Dermis microvascular lymphatic vessel endothelial cell (primary cell): ENCODE measurements at regions not wholly inside any gene's neighbourhood (a gene's known extent, or its start where the extent isn't known, plus 50 kb on each side); places are given as distances from the start of the nearest gene placed in this dataset.

Experiments
- DNase-seq, 2 donors: peaks; one replicate each; pipeline versions ENCODE4 v3.0.0 to v3.0.0-alpha.2; 2010; ENCODE audit warnings: low read depth in 2 of 2

GRCh38 chr3:22885574-22886341 lies 317.4 kb upstream of the UBE2E2 start:
- no peak for DNase-seq

DNA sequence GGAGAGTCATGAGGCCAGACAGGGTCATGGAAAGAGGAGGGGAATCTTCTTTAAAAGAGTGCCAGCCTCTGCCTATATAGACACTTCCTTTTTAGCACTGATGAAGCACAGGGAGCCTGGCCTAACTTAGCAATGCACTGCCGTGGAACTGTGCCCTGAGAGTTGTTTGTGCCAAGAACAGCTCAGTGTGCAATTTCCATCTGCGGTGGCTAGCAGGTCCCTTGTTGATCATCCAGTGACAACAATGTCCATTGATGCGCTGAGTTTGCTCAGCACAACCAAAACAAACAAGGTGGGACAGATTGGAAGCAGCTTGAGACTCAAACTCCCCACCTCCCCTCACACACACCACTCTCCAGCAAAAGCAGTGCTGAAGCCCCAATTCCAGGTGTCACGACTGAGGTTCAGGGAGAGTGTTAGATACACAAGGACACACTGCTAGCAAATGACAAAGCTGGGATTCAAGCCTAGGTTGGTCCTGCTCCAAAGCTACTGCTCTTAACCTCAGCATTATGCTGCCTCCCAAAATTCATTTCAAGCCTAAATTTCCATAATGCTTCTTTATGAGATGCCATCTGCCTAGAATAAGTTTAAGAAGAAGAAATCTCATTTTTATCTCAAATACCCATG lies 316.6 kb upstream of the UBE2E2 start:
- DNase-seq, result peak in 1 of 2 donors; percentile 7

- DNase-seq, result peak; percentile 24 to 30
Measured at GRCh38 chr3:22887664-22888291, 315.3 kb upstream of the UBE2E2 start.

GRCh38 chr3:22893101-22893500 lies 310.0 kb upstream of the UBE2E2 start:
- DNase-seq, result no peak

DNA sequence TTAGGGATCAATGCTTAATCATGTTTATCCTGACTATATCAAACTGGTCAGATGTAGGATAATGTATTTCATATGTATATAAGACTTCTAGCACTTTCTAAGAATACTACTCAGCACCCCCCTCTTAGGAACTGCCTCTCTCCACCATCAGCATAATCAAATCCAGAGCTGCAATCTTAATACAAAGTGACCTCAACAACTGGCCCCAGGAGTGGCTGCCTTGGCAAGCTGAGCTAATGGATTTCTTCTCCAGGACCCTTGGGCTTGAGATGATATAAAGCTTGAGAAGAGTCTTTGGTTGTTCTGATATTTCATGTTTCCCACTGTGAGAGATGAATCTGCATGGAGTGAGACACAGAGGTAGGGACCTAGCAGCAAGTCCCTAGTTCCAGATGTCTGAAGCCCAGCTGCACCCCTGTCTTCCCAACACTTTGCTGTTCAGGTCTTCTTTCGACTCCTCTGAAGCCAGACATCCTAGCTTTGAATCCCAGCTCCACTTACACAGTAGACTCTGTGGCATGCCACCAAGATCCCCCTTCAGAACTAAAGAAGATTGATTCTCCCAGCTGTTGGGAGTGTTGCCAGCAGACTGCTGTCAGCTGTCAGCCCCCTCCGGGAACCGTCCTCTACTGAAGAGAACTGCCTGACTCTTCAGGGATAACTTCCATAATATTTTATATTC lies 309.3 kb upstream of the UBE2E2 start:
- no peak for DNase-seq

DNA sequence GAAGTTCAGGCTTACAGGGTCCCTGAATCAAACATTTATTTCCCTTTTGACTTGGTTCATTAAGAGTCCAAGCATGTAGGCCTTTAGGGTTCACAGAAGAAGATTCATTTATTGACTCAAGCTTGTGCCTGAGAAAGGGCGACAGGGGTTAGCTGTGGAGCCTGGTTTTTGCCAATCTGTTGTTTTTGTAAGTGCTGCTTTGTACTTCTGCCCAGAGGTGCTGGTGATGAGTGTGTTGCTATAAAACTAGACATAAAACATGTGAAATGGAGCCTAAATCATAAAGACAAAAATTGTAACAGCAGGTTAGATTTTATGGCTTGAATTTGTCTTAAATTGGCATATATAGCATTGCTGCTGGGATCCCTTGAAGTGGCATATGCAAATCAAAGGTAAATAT lies 308.3 kb upstream of the UBE2E2 start:
- no peak for DNase-seq

DNA sequence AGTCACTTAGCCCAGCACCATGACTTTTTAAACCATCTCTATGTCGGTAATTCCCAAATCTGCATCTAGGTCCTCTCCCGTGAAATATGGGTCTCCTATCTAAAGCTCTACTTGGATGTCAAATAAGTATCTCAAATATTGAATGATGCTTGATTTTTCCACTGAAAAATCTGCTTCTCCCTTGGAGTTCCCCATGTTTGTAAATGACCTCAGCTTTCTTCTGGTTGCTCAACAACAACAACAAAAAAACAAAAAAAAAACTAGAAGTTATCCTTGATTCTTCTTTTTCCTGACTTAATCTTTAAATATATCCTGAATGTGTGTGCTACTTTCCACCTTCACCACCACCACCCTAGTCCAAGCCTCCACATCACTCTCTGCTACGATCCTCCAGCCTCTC lies 307.5 kb upstream of the UBE2E2 start:
- no peak for DNase-seq

GRCh38 chr3:22898558-22898957 lies 304.6 kb upstream of the UBE2E2 start:
- no peak for DNase-seq

DNA sequence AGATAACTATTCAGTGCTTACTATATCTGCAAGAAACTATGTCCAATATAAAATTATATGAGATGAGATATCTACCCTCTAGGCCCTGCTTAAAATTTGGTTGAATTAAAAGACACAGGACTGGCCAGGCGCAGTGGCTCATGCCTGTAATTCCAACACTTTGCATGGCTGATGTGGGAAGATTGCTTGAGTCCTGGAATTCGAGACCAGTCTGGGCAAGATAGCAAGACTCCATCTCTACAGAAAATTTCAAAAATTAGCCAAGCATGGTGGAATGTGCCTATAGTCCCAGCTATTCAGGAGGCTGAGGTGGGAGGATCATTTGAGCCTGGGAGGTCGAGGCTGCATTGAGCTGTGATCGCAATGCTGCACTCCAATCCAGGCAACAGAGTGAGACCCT lies 303.7 kb upstream of the UBE2E2 start:
- no peak for DNase-seq

DNA sequence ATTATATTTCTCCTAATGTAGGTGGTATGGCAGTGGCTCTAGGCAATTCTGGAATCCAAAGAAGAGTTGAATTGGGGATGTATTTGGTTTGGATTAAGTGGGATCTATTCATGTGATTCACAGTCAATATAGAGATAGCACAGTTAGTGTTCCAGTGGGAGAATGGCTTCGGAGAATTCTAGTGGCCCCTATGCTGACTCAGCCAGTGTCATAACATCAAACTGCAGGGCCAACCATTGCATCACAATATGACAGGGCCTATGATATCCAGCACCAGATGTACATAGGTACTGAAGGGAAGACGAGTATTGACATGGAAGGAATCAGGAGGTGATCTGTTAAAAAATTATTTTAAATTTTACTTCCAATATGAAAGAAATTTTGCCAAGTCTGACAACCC lies 302.8 kb upstream of the UBE2E2 start:
- no peak for DNase-seq

DNA sequence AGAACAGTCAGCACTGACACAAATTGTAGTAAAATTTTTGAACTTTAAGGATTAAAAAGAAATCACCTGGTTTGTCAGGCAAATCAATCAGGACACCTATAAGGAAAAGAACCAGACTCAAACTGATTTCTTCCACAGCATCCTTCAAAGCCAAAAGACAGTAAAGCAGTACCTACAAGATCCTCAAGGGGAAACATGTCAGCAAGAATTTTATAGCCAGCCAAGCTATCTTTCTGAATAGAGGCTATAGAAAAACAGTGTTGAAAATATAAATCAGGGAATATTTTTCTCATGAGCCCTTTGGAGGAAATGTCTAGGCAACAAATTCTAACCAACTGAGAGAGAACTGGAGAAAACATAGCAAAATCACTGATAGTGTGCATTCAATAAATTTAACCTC lies 301.4 kb upstream of the UBE2E2 start:
- DNase-seq, result no peak

DNA sequence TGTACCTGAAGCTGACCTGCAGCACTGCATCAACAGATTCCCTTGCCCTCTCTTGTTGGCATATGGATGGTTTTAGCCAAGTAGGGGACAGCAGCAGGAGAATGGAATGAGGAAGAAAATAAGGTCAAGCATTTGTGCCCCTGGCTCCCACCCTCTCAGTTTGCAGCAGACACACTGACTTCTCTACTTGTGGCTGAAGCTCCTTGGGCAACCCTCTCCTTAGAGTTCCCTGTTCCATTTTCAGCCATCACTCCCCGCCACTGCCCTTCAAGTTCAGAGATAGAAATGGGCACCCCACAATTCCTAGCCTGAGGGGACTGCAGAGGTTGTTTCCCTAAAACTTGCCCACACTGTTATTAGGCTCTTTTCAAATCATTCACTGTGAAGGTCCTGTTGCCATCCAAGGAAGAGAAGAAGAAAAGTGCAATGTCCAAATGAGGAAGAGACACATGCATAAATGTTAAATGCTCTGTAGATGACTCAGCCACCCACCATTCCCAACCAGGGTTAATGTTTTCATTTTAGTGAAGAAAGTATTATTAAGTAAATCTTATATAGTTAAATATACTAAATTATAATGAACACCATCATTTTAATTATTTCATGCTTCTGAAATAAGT lies 295.9 kb upstream of the UBE2E2 start:
- no peak for DNase-seq

GRCh38 chr3:22907796-22908195 lies 295.3 kb upstream of the UBE2E2 start:
- no peak for DNase-seq

DNA sequence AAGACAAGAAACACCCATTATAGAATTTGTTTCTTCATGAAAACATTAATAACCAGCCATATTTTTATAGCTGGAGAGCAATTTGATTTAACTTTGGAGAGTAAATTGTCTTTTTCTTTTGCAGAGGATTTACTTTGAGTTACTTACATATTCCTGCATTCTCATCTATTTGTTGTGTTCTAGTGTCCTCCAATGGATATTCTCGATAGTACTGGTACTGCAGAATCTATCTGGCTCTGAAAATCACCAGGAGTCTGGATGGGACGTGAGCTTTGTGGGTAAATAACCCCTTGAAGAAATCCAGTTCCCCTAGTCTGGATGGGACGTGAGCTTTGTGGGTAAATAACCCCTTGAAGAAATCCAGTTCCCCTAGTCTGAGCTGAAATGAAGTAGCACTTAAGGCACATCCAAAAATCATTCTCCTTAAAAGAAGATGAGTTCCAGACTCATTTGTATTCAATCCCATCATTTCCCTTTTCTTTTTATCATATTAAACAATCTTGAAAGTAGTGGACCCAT lies 294.1 kb upstream of the UBE2E2 start:
- no peak for DNase-seq

GRCh38 chr3:22916933-22917332 lies 286.2 kb upstream of the UBE2E2 start:
- DNase-seq, result no peak

GRCh38 chr3:22920006-22920405 lies 283.1 kb upstream of the UBE2E2 start:
- DNase-seq, result no peak

GRCh38 chr3:22922317-22922716 lies 280.8 kb upstream of the UBE2E2 start:
- DNase-seq, result peak in 1 of 2 donors; percentile 7

DNA sequence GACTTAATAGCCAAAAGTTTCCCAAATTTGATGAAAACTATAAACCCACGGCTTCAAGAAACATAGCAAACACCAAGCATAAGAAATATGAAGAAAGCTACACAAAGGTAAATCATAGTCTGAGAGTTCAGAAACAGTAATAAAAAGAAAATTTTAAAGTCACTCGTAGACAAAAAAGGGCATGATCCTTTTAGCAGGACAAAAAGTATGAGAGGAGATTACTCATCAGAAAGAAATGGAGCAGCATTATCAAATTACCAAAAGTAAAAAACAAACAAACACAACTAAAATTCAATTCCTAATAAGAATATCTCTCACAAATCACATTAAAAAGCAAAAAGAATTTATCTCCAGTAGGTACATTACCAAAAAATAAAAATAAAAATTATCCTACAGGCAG lies 279.4 kb upstream of the UBE2E2 start:
- no peak for DNase-seq

GRCh38 chr3:22928216-22929110 lies 274.7 kb upstream of the UBE2E2 start:
- no peak for DNase-seq

DNA sequence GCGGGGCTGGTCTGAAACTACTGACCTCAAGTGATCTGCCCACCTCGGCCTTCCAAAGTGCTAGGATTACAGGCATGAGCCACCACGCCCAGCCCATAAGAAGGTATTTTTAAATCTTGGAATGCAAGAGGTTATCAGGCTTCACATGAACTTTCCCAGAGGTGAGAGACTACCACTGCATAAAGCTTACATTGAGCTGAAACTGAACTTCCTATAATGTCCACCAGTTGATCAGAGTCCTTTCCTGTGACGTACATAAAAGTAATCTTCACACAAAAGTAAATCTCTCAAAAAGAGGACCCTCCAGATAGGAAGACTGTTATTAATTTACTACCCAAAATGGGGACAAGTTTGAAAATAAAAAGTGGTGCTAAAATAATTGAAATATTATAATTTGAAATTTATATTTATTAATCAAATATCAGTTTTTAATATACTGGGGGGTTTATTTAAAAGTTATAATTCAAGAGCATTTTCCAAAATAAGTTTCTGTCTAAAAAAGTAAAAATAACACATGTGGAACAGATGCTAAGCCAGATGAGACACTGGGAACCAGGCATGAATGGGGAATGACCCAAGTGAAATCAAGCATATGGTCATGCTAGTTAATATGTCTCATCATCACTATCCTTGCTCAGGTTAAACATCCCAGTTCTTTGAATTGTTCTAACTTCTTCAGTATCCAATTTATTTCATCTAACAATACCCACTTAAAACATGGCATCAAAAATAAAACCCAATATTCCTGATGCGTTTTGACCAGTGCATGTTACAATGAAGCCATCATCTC lies 269.9 kb upstream of the UBE2E2 start:
- DNase-seq, result no peak
